ENCODE measurements at regions not wholly inside any gene's neighbourhood (a gene's known extent, or its start where the extent isn't known, plus 50 kb on each side); places are given as distances from the start of the nearest gene placed in this dataset.

GRCh38 chr1:5639106-5639722 lies 353.0 kb downstream of the NPHP4 start:
- TF ChIP-seq POLR2AphosphoS5 (IDR thresholded peaks at IDR 0.05; ENCODE audit: low read depth, low read length), result no peak
- TF ChIP-seq SIN3A (IDR thresholded peaks at IDR 0.05; ENCODE audit: borderline replicate concordance, insufficient read depth, low read length), result no peak

All from PFSK-1 (cell line).